Activated T-helper 2 cell treated with anti-CD3 and anti-CD28 coated beads, Interferon-gamma antibody, Interleukin-2, Interleukin-4, amounts not matched to agents 10 μg/mL and 5 μg/mL and 100 μg/mL, durations not matched to agents 14 hours and 24 hours and 36 hours (primary cell): ENCODE measurements at regions not wholly inside any gene's neighbourhood (a gene's known extent, or its start where the extent isn't known, plus 50 kb on each side); places are given as distances from the start of the nearest gene placed in this dataset.
"Not testable (repeated sequence)": the region's sequence is repeated elsewhere in the genome, so short reads cannot be mapped to it uniquely, and the experiment has no call there.

ENCODE experiments used
- DNase-seq: peaks from one replicate; pipeline ENCODE4 v3.0.0; 2021; ENCODE audit warnings: low spot score
- H3K27ac Mint-ChIP-seq: one replicate; pipeline ENCODE4 v1.8.0; 2021; ENCODE audit warnings: mixed read lengths
- H3K27me3 Mint-ChIP-seq: one replicate; pipeline ENCODE4 v1.8.0; 2021; ENCODE audit warnings: low read depth, mixed read lengths
- H3K36me3 Mint-ChIP-seq: one replicate; pipeline ENCODE4 v1.8.0; 2021; ENCODE audit warnings: low read depth, mixed read lengths
- H3K4me1 Mint-ChIP-seq: one replicate; pipeline ENCODE4 v1.8.0; 2021; ENCODE audit warnings: low read depth, mixed read lengths
- H3K4me3 Mint-ChIP-seq: one replicate; pipeline ENCODE4 v1.8.0; 2021; ENCODE audit warnings: low read depth, mild to moderate bottlenecking, moderate library complexity, mixed read lengths
- H3K9me3 Mint-ChIP-seq: one replicate; pipeline ENCODE4 v1.8.0; 2021; ENCODE audit warnings: mixed read lengths
- intact Hi-C: fragments of 100-400 bp; cut with micrococcal nuclease; formaldehyde crosslinking; loops from one replicate; pipeline ENCODE4 v1.15.1; 2023

DNA sequence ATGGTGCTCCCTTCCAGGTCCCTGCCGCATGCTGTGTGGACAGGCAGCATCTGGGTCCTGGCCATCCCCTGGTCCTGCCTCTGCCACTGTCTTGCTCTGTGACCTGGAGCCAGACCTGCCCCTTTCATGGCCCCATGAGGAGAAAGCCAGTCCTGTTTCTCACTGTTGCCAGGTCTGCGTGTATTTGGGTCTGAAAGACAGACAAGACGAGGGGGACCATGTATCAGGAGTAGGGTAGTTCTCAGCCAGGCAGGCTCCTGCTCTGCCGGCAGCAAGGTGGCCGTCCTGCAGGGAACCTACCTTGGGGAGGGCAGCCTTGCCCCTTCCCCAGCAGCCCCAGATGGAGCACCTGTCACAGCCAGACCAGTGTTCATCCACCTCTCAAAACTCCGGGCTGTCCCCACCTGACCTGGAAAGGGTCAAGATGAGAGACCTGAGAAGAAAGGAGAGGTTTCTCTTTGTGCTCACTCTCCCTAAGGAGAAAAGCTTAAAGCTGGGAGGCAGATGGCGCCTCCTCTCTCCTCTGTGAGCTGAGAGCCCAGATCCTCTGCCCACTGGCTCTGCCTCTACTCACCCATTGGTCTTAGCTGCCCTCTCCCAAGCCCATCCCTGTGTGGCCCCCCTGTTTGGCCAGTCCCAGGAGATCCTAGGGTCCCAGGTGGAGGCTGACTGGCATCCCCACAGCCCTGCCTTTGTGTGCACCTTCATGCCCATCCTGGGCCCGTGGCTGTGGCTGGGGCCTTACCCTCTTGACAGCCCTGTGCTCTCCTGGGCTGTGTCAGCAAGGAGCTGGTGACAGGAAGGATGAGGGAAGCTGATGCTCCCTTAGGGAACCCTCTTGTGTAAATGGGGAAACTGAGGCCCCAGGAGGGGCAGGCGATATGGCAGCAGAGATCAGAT is 116.1 kb upstream of the PCBD1 start:
- intact Hi-C loops = no loop called here
- Mint-ChIP-seq H3K27me3 (no peaks in the 10 kb centered on the region), H3K4me1 (no peaks in the 10 kb centered on the region), H3K36me3 (no peaks in the 10 kb centered on the region), H3K9me3 (no peaks in the 10 kb centered on the region), H3K27ac (no peak overlapping the region), H3K4me3 (no peak overlapping the region)
- no peak for DNase-seq

GRCh38 chr10:71005337-71006305 is 117.3 kb upstream of the PCBD1 start:
- DNase-seq = no peak
- Mint-ChIP-seq H3K27ac (no peak overlapping the region), H3K4me3 (no peak overlapping the region), H3K36me3 (no peaks in the 10 kb centered on the region), H3K27me3 (no peaks in the 10 kb centered on the region), H3K4me1 (no peaks in the 10 kb centered on the region), H3K9me3 (no peaks in the 10 kb centered on the region)
- intact Hi-C loops = no loop called here

DNA sequence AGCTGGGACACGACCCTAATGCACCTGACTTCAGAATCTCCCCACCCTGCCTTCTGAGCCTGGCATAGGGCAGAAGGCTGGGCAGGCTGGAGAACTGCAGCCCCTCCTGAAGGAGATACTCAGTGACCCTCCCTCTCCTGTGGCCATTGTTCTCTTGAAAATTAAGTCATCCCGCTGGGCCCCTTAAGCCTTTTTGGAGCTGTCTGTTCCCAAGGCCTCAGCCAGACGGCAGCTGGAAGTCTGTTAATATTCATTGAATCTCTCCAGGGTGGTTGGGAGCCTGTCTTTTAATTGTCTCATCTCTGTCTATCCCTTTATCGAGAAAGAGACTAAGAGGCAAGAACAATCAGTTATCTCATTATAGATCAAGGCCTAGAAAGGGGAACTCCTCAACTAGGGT is 118.1 kb upstream of the PCBD1 start:
- H3K27ac Mint-ChIP-seq = no peak overlapping the region
- H3K27me3 Mint-ChIP-seq = no peaks in the 10 kb centered on the region
- H3K4me1 Mint-ChIP-seq = no peaks in the 10 kb centered on the region
- intact Hi-C loops = no loop called here
- DNase-seq = no peak
- no peak overlapping the region for H3K4me3 Mint-ChIP-seq
- no peaks in the 10 kb centered on the region for H3K36me3 Mint-ChIP-seq
- no peaks in the 10 kb centered on the region for H3K9me3 Mint-ChIP-seq

- DNase-seq = no peak
- H3K36me3 Mint-ChIP-seq = no peaks in the 10 kb centered on the region
- no peaks in the 10 kb centered on the region for H3K9me3 Mint-ChIP-seq
- H3K4me3 Mint-ChIP-seq = no peak overlapping the region
- H3K27ac Mint-ChIP-seq = no peak overlapping the region
- H3K4me1 Mint-ChIP-seq = no peaks in the 10 kb centered on the region
- H3K27me3 Mint-ChIP-seq = no peaks in the 10 kb centered on the region
- intact Hi-C loops = no loop called here
Observed at GRCh38 chr10:71007516-71007915, 119.2 kb upstream of the PCBD1 start.

- Mint-ChIP-seq H3K27me3 (no peaks in the 10 kb centered on the region), H3K27ac (no peak overlapping the region), H3K4me1 (no peaks in the 10 kb centered on the region), H3K9me3 (no peaks in the 10 kb centered on the region), H3K4me3 (no peak overlapping the region), H3K36me3 (no peaks in the 10 kb centered on the region)
- intact Hi-C loops = no loop called here
- DNase-seq = no peak
Observed at GRCh38 chr10:71008150-71008549, 119.8 kb upstream of the PCBD1 start.

DNA sequence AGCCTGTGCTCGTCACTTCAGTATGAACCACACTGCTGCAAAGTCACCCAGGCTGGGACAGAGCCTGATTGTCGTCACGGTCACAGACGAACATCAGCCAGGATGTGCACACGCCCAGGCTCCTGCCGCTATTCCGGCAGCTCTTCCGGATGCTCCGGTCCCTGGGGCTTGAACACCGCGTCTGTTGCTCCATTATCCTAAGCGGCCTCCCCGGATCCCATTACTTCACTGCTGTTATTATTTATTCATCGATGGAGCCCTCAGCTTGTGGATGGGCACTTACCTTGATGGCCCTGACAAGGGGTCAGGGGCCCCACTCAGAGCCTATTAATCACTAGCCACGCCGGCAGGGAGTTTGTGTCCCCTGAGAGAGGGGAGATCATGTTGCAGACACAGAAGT is 120.8 kb upstream of the PCBD1 start:
- no peaks in the 10 kb centered on the region for H3K27me3 Mint-ChIP-seq
- H3K27ac Mint-ChIP-seq = no peak overlapping the region
- intact Hi-C loops = no loop called here
- no peaks in the 10 kb centered on the region for H3K9me3 Mint-ChIP-seq
- no peaks in the 10 kb centered on the region for H3K4me1 Mint-ChIP-seq
- no peak overlapping the region for H3K4me3 Mint-ChIP-seq
- no peak for DNase-seq
- H3K36me3 Mint-ChIP-seq = no peaks in the 10 kb centered on the region

DNA sequence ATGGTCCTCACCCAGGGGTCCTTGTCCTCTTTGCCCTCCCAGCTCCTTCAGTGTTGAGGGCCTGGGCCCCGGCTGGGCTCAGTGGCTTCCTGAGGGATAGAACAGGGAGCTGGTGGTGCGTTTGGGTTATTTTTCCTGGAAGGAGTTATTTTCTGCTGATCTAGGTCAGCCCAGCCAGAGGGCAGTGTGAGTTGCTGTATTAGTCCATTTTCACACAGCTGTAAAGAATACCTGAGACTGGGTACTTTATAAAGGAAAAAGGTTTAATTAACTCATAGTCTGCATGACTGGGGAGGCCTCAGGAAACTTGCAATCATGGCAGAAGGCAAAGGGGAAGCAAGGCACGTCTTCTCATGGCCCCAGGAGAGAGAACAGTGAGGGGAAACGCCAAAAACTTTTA is 122.4 kb upstream of the PCBD1 start:
- no peak for DNase-seq
- Mint-ChIP-seq H3K36me3 (no peaks in the 10 kb centered on the region), H3K27me3 (peaks cover 2% of the 10 kb centered on the region), H3K9me3 (no peaks in the 10 kb centered on the region), H3K27ac (no peak overlapping the region), H3K4me3 (no peak overlapping the region), H3K4me1 (peaks cover 5% of the 10 kb centered on the region)
- intact Hi-C loops = no loop called here

- Mint-ChIP-seq H3K4me1 (peaks cover 5% of the 10 kb centered on the region), H3K9me3 (no peaks in the 10 kb centered on the region), H3K27me3 (peaks cover 2% of the 10 kb centered on the region), H3K4me3 (no peak overlapping the region), H3K27ac (no peak overlapping the region), H3K36me3 (no peaks in the 10 kb centered on the region)
- no peak for DNase-seq
- intact Hi-C loops = no loop called here
Observed at GRCh38 chr10:71011141-71011540, 122.8 kb upstream of the PCBD1 start.

- intact Hi-C loops = no loop called here
- no peak for DNase-seq
- peaks cover 5% of the 10 kb centered on the region for H3K4me1 Mint-ChIP-seq
- H3K27me3 Mint-ChIP-seq = peaks cover 2% of the 10 kb centered on the region
- H3K36me3 Mint-ChIP-seq = no peaks in the 10 kb centered on the region
- H3K9me3 Mint-ChIP-seq = no peaks in the 10 kb centered on the region
- no peak overlapping the region for H3K4me3 Mint-ChIP-seq
- no peak overlapping the region for H3K27ac Mint-ChIP-seq
Observed at GRCh38 chr10:71014021-71014805, 125.8 kb upstream of the PCBD1 start.

DNA sequence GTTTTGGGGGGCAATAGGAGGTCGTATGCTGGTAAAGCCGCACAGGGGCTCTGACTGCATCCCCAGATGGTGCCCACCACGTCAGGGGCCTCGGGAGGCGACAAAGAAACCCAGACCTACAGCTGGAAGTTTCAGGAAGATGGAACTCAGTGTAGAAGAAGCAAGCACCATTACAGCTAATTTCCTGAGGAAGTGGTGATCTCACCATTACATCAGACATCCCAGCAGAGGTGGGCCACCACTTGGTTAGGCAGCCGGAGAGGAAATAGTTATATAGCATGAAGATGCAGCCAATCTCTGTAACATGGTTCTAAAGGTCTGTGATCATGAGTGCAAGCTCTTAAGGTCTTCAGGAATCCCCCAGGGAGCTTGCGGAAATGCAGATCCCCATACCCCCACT is 127.3 kb upstream of the PCBD1 start:
- H3K9me3 Mint-ChIP-seq = no peaks in the 10 kb centered on the region
- no peak overlapping the region for H3K27ac Mint-ChIP-seq
- peaks cover 2% of the 10 kb centered on the region for H3K27me3 Mint-ChIP-seq
- H3K4me1 Mint-ChIP-seq = peaks cover 5% of the 10 kb centered on the region
- DNase-seq = no peak
- no peaks in the 10 kb centered on the region for H3K36me3 Mint-ChIP-seq
- intact Hi-C loops = no loop called here
- no peak overlapping the region for H3K4me3 Mint-ChIP-seq

- H3K4me1 Mint-ChIP-seq, intact Hi-C loops, H3K9me3 Mint-ChIP-seq, H3K27me3 Mint-ChIP-seq, H3K27ac Mint-ChIP-seq, H3K4me3 Mint-ChIP-seq, H3K36me3 Mint-ChIP-seq, DNase-seq: not testable (repeated sequence)
Observed at GRCh38 chr10:71020061-71020460, 131.7 kb upstream of the PCBD1 start.

- no peak for DNase-seq
- Mint-ChIP-seq H3K9me3 (no peaks in the 10 kb centered on the region), H3K36me3 (no peaks in the 10 kb centered on the region), H3K27me3 (no peaks in the 10 kb centered on the region), H3K4me1 (no peaks in the 10 kb centered on the region), H3K4me3 (no peak overlapping the region), H3K27ac (no peak overlapping the region)
- intact Hi-C loops = no loop called here
Observed at GRCh38 chr10:71021402-71021801, 133.0 kb upstream of the PCBD1 start.
